Gastroesophageal sphincter (tissue), 4 donors: ENCODE measurements at regions not wholly inside any gene's neighbourhood (a gene's known extent, or its start where the extent isn't known, plus 50 kb on each side); places are given as distances from the start of the nearest gene placed in this dataset.

Experiments
- ATAC-seq: fragments of 150-250 bp; one replicate; pipeline ENCODE4 v1.9.1; 2016; ENCODE audit warnings: mild to moderate bottlenecking, moderate library complexity
- H3K27ac ChIP-seq, 4 donors: fragments of 200-600 bp; sonication (generic) in 3 of 4; 1 replicate in 3 of 4; 2 replicates in 1 of 4; pipeline ENCODE4 v1.5.1; 2016 to 2019
- H3K27me3 ChIP-seq: fragments of 200-600 bp; sonication (generic); one replicate; pipeline ENCODE4 v1.5.1; 2019
- H3K36me3 ChIP-seq, 2 donors: fragments of 200-600 bp; sonication (generic); one replicate each; pipeline ENCODE4 v1.5.1; 2019; ENCODE audit warnings: control low read depth in 1 of 2
- H3K4me1 ChIP-seq, 3 donors: fragments of 200-600 bp; sonication (generic); 1 replicate in 2 of 3; 2 replicates in 1 of 3; pipeline ENCODE4 v1.5.1; 2016 to 2019; ENCODE audit warnings: control low read depth in 2 of 3
- H3K4me3 ChIP-seq, 2 donors: fragments of 200-600 bp; sonication (generic); one replicate each; pipeline ENCODE4 v1.5.1; 2019; ENCODE audit warnings: mild to moderate bottlenecking in 1 of 2, moderate library complexity in 1 of 2
- H3K9me3 ChIP-seq, 3 donors: fragments of 200-600 bp; sonication (generic); one replicate each; pipeline ENCODE4 v1.5.1; 2017 to 2019; ENCODE audit warnings: control low read depth in 2 of 3
- CTCF ChIP-seq, 4 experiments: fragments of 200-600 bp in 2 of 4; fragments of 450-650 bp in 2 of 4; sonication (generic) in 1 of 4; IDR thresholded peaks; one replicate each; pipeline ENCODE4 v1.5.1; 2017 to 2019; ENCODE audit warnings: antibody characterized with exemption in 4 of 4, mild to moderate bottlenecking in 2 of 4, moderate library complexity in 2 of 4
- EP300 ChIP-seq: sonication (generic); formaldehyde crosslinking; IDR thresholded peaks from one replicate; pipeline ENCODE4 v1.6.1; 2017; ENCODE audit warnings: antibody characterized with exemption, mild to moderate bottlenecking
- POLR2A ChIP-seq, 2 donors: fragments of 450-650 bp; IDR thresholded peaks; one replicate each; pipeline ENCODE4 v1.6.1; 2017; ENCODE audit warnings: antibody characterized with exemption in 2 of 2, mild to moderate bottlenecking in 2 of 2, moderate library complexity in 1 of 2
- POLR2AphosphoS5 ChIP-seq: sonication (generic); formaldehyde crosslinking; IDR thresholded peaks from one replicate; pipeline ENCODE4 v1.6.1; 2017; ENCODE audit warnings: antibody characterized with exemption
- WGBS, 2 donors: methylation state at CpG; one replicate each; pipeline ENCODE4 v1.1.5; 2018; ENCODE audit warnings: low coverage in 1 of 2; 5-methylcytosine and 5-hydroxymethylcytosine counted together

GRCh38 chr2:81194176-81194575, 889.6 kb upstream of the LRRTM1 start:
- Histone ChIP-seq H3K27me3 (no peaks in the 10 kb centered on the region), H3K4me1 (no peaks in the 10 kb centered on the region), H3K36me3 (no peaks in the 10 kb centered on the region), H3K4me3 (no peak overlapping the region), H3K9me3 (peaks cover 0 to 25% (median 0%) of the 10 kb centered on the region in 3 donors), H3K27ac (no peak overlapping the region)
- 94% methylated on average over 3 of the region's 30 CpGs; no CpG with 5 or more reads in 1 of the 2 donors for WGBS, 2 donors
- no peak for TF ChIP-seq CTCF (IDR thresholded peaks at IDR 0.05)
- no peak for TF ChIP-seq POLR2A (IDR thresholded peaks at IDR 0.05)
- no peak for TF ChIP-seq POLR2AphosphoS5
- TF ChIP-seq EP300: no peak
- no peak for ATAC-seq

- Histone ChIP-seq H3K4me3 (no peak overlapping the region), H3K27ac (no peak overlapping the region), H3K27me3 (no peaks in the 10 kb centered on the region), H3K36me3 (no peaks in the 10 kb centered on the region), H3K4me1 (no peaks in the 10 kb centered on the region), H3K9me3 (no peaks in the 10 kb centered on the region)
- no peak for ATAC-seq
- TF ChIP-seq POLR2A (IDR thresholded peaks at IDR 0.05) (no peak), CTCF (IDR thresholded peaks at IDR 0.05) (no peak)
These were observed 877.3 kb upstream of the LRRTM1 start for GRCh38 chr2:81181845-81182244.

GRCh38 chr2:81171447-81171846, 866.9 kb upstream of the LRRTM1 start:
- Histone ChIP-seq H3K27me3 (no peaks in the 10 kb centered on the region), H3K9me3 (no peaks in the 10 kb centered on the region), H3K4me3 (no peak overlapping the region), H3K36me3 (no peaks in the 10 kb centered on the region), H3K4me1 (no peaks in the 10 kb centered on the region), H3K27ac (no peak overlapping the region)
- ATAC-seq: no peak
- WGBS, 2 donors: 92 to 94% methylated on average over 2 of the region's 2 CpGs
- TF ChIP-seq POLR2A (IDR thresholded peaks at IDR 0.05) (no peak), POLR2AphosphoS5 (no peak)

GRCh38 chr2:81163583-81163982, 859.0 kb upstream of the LRRTM1 start:
- ATAC-seq: no peak
- 95 to 96% methylated on average over 3 of the region's 3 CpGs for WGBS, 2 donors
- Histone ChIP-seq H3K27me3 (no peaks in the 10 kb centered on the region), H3K4me1 (peaks cover 0 to 1% (median 0%) of the 10 kb centered on the region in 3 donors), H3K27ac (no peak overlapping the region), H3K4me3 (no peak overlapping the region), H3K36me3 (no peaks in the 10 kb centered on the region), H3K9me3 (no peaks in the 10 kb centered on the region)
- TF ChIP-seq POLR2AphosphoS5: no peak
- no peak for TF ChIP-seq EP300
- TF ChIP-seq POLR2A (IDR thresholded peaks at IDR 0.05): no peak
- no peak for TF ChIP-seq CTCF (IDR thresholded peaks at IDR 0.05)

- H3K27ac ChIP-seq: no peak overlapping the region
- H3K4me1 ChIP-seq: peaks cover 0 to 8% (median 0%) of the 10 kb centered on the region in 3 donors
- H3K4me3 ChIP-seq: no peak overlapping the region
- no peaks in the 10 kb centered on the region for H3K9me3 ChIP-seq
- H3K27me3 ChIP-seq: no peaks in the 10 kb centered on the region
- ATAC-seq: no peak
- 12 to 34% methylated on average over 5 of the region's 5 CpGs for WGBS, 2 donors
- no peak for TF ChIP-seq EP300
- TF ChIP-seq POLR2A (IDR thresholded peaks at IDR 0.05): no peak
- TF ChIP-seq CTCF (IDR thresholded peaks at IDR 0.05): no peak
- no peak for TF ChIP-seq POLR2AphosphoS5
- no peaks in the 10 kb centered on the region for H3K36me3 ChIP-seq
These were observed 854.0 kb upstream of the LRRTM1 start for GRCh38 chr2:81158505-81158904.

- TF ChIP-seq POLR2AphosphoS5 (no peak), EP300 (no peak), POLR2A (IDR thresholded peaks at IDR 0.05) (no peak), CTCF (IDR thresholded peaks at IDR 0.05) (no peak)
- Histone ChIP-seq H3K36me3 (no peaks in the 10 kb centered on the region), H3K27ac (no peak overlapping the region), H3K4me1 (no peaks in the 10 kb centered on the region), H3K9me3 (peaks cover 0 to 1% (median 0%) of the 10 kb centered on the region in 3 donors), H3K27me3 (no peaks in the 10 kb centered on the region), H3K4me3 (no peak overlapping the region)
- no peak for ATAC-seq
- 80 to 82% methylated on average over 4 of the region's 4 CpGs for WGBS, 2 donors
These were observed 843.8 kb upstream of the LRRTM1 start for GRCh38 chr2:81148323-81148722.
